ENCODE measurements at regions not wholly inside any gene's neighbourhood (a gene's known extent, or its start where the extent isn't known, plus 50 kb on each side); places are given as distances from the start of the nearest gene placed in this dataset.

DNA sequence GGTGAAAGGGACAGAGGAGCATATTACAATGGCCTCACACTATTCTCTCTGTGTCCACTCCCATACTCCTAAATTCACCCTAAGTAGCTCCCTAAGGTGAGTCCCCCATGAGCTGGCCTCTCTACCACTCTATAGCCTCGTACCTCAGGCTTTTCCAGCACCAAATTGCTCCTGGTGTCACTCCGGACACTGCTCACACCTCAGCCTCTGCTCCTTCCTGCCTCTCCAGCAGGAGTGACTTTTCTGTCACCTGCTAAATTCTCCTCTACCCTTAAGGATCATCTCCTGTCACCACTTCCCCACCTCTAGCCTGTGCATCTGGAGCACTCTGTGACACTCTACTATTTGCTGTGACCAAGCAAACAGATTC, 65.8 kb upstream of the CAMK1G start:
- H3K9me2 ChIP-seq (ENCODE audit: insufficient read depth, low read length) = no peaks in the 10 kb centered on the region
- no peak overlapping the region for H3K4me3 ChIP-seq (ENCODE audit: low read length)
- H2AFZ ChIP-seq (ENCODE audit: low read depth, low read length) = no peak overlapping the region
- TF ChIP-seq TAF1 (IDR thresholded peaks at IDR 0.05; ENCODE audit: low read depth) (no peak), MXI1 (conservative IDR thresholded peaks at IDR 0.05; ENCODE audit: poor library complexity, severe bottlenecking) (no peak), EP300 (conservative IDR thresholded peaks at IDR 0.05; ENCODE audit: poor library complexity, severe bottlenecking) (no peak), SMC3 (conservative IDR thresholded peaks at IDR 0.05; ENCODE audit: poor library complexity) (no peak), EZH2 (IDR thresholded peaks at IDR 0.05; ENCODE audit: borderline replicate concordance, insufficient read depth, low read length, poor library complexity, severe bottlenecking) (no peak), RAD21 (conservative IDR thresholded peaks at IDR 0.05) (no peak), POLR2AphosphoS5 (IDR thresholded peaks at IDR 0.05) (no peak)
- TF ChIP-seq, protein P1, sequence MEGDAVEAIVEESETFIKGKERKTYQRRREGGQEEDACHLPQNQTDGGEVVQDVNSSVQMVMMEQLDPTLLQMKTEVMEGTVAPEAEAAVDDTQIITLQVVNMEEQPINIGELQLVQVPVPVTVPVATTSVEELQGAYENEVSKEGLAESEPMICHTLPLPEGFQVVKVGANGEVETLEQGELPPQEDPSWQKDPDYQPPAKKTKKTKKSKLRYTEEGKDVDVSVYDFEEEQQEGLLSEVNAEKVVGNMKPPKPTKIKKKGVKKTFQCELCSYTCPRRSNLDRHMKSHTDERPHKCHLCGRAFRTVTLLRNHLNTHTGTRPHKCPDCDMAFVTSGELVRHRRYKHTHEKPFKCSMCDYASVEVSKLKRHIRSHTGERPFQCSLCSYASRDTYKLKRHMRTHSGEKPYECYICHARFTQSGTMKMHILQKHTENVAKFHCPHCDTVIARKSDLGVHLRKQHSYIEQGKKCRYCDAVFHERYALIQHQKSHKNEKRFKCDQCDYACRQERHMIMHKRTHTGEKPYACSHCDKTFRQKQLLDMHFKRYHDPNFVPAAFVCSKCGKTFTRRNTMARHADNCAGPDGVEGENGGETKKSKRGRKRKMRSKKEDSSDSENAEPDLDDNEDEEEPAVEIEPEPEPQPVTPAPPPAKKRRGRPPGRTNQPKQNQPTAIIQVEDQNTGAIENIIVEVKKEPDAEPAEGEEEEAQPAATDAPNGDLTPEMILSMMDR (IDR thresholded peaks at IDR 0.05; ENCODE audit: poor library complexity, severe bottlenecking) = no peak
- TF ChIP-seq, protein P2, sequence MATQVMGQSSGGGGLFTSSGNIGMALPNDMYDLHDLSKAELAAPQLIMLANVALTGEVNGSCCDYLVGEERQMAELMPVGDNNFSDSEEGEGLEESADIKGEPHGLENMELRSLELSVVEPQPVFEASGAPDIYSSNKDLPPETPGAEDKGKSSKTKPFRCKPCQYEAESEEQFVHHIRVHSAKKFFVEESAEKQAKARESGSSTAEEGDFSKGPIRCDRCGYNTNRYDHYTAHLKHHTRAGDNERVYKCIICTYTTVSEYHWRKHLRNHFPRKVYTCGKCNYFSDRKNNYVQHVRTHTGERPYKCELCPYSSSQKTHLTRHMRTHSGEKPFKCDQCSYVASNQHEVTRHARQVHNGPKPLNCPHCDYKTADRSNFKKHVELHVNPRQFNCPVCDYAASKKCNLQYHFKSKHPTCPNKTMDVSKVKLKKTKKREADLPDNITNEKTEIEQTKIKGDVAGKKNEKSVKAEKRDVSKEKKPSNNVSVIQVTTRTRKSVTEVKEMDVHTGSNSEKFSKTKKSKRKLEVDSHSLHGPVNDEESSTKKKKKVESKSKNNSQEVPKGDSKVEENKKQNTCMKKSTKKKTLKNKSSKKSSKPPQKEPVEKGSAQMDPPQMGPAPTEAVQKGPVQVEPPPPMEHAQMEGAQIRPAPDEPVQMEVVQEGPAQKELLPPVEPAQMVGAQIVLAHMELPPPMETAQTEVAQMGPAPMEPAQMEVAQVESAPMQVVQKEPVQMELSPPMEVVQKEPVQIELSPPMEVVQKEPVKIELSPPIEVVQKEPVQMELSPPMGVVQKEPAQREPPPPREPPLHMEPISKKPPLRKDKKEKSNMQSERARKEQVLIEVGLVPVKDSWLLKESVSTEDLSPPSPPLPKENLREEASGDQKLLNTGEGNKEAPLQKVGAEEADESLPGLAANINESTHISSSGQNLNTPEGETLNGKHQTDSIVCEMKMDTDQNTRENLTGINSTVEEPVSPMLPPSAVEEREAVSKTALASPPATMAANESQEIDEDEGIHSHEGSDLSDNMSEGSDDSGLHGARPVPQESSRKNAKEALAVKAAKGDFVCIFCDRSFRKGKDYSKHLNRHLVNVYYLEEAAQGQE (IDR thresholded peaks at IDR 0.05; ENCODE audit: borderline replicate concordance) = no peak
- no peaks in the 10 kb centered on the region for H3K36me3 ChIP-seq (ENCODE audit: insufficient read depth, low read length)
- no peaks in the 10 kb centered on the region for H3K27me3 ChIP-seq (ENCODE audit: insufficient read depth, low read depth, low read length)
- H3F3A ChIP-seq (ENCODE audit: insufficient read depth, low read length, poor library complexity, severe bottlenecking) = no peaks in the 10 kb centered on the region
- H3K27ac ChIP-seq (ENCODE audit: low read length) = peak overlapping the region; percentile 32
- no peaks in the 10 kb centered on the region for H4K20me1 ChIP-seq (ENCODE audit: insufficient read depth)
- peak overlapping the region; percentile 23 for H3K4me2 ChIP-seq (ENCODE audit: low read length)
- no peaks in the 10 kb centered on the region for H3K79me2 ChIP-seq (replicated peaks; ENCODE audit: insufficient read depth, low read length)
- H3K9me3 ChIP-seq (ENCODE audit: low read length) = no peaks in the 10 kb centered on the region
- H3K9ac ChIP-seq (ENCODE audit: low read length) = peak overlapping the region; percentile 32

DNA sequence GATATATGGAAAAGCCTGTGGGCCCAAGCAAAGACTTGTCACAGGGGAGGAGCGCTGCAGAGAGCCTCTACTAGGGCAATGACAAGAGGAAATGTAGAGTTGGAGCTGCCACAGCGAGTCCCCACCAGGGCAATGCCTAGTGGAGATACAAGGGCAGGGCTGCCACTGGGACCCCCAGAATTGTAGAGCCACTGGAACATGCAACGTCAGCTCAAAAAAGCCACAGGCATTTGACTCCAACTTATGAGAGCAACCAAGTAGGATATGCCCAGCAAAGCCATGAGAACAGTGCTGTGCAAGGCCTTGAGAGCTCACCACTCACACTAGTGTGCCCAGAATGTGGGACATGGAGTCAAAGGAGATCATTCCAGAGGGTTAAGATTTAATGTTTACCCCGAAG, 63.7 kb upstream of the CAMK1G start:
- H3F3A ChIP-seq (ENCODE audit: insufficient read depth, low read length, poor library complexity, severe bottlenecking) = no peaks in the 10 kb centered on the region
- H3K36me3 ChIP-seq (ENCODE audit: insufficient read depth, low read length) = no peaks in the 10 kb centered on the region
- H3K4me2 ChIP-seq (ENCODE audit: low read length) = no peak overlapping the region
- TF ChIP-seq RAD21 (conservative IDR thresholded peaks at IDR 0.05) = no peak
- no peak for TF ChIP-seq EZH2 (IDR thresholded peaks at IDR 0.05; ENCODE audit: borderline replicate concordance, insufficient read depth, low read length, poor library complexity, severe bottlenecking)
- TF ChIP-seq SMC3 (conservative IDR thresholded peaks at IDR 0.05; ENCODE audit: poor library complexity) = no peak
- TF ChIP-seq, protein P1 (IDR thresholded peaks at IDR 0.05; ENCODE audit: poor library complexity, severe bottlenecking) = no peak
- no peak for TF ChIP-seq POLR2AphosphoS5 (IDR thresholded peaks at IDR 0.05)
- TF ChIP-seq EP300 (conservative IDR thresholded peaks at IDR 0.05; ENCODE audit: poor library complexity, severe bottlenecking) = no peak
- no peak for TF ChIP-seq TAF1 (IDR thresholded peaks at IDR 0.05; ENCODE audit: low read depth)
- TF ChIP-seq MXI1 (conservative IDR thresholded peaks at IDR 0.05; ENCODE audit: poor library complexity, severe bottlenecking) = no peak
- TF ChIP-seq, protein P2 (IDR thresholded peaks at IDR 0.05; ENCODE audit: borderline replicate concordance) = no peak
- H3K9ac ChIP-seq (ENCODE audit: low read length) = no peak overlapping the region
- no peak overlapping the region for H3K27ac ChIP-seq (ENCODE audit: low read length)
- H3K9me2 ChIP-seq (ENCODE audit: insufficient read depth, low read length) = no peaks in the 10 kb centered on the region
- no peaks in the 10 kb centered on the region for H4K20me1 ChIP-seq (ENCODE audit: insufficient read depth)
- H3K79me2 ChIP-seq (replicated peaks; ENCODE audit: insufficient read depth, low read length) = no peaks in the 10 kb centered on the region
- no peaks in the 10 kb centered on the region for H3K27me3 ChIP-seq (ENCODE audit: insufficient read depth, low read depth, low read length)
- no peak overlapping the region for H3K4me3 ChIP-seq (ENCODE audit: low read length)
- no peaks in the 10 kb centered on the region for H3K9me3 ChIP-seq (ENCODE audit: low read length)
- H2AFZ ChIP-seq (ENCODE audit: low read depth, low read length) = no peak overlapping the region
